Skeletal muscle cell (primary cell): ENCODE measurements at regions not wholly inside any gene's neighbourhood (a gene's known extent, or its start where the extent isn't known, plus 50 kb on each side); places are given as distances from the start of the nearest gene placed in this dataset.
"Not testable (repeated sequence)": the region's sequence is repeated elsewhere in the genome, so short reads cannot be mapped to it uniquely, and the experiment has no call there.

ENCODE experiments used
- DNase-seq: peaks from one replicate; pipeline ENCODE4 v3.0.0-alpha.2; 2010; ENCODE audit warnings: low read depth
- H3K4me3 ChIP-seq: 2 replicates; pipeline ENCODE4 v1.5.1; 2011; ENCODE audit warnings: low read depth, mild to moderate bottlenecking, control low read depth, low read length, moderate library complexity

DNA sequence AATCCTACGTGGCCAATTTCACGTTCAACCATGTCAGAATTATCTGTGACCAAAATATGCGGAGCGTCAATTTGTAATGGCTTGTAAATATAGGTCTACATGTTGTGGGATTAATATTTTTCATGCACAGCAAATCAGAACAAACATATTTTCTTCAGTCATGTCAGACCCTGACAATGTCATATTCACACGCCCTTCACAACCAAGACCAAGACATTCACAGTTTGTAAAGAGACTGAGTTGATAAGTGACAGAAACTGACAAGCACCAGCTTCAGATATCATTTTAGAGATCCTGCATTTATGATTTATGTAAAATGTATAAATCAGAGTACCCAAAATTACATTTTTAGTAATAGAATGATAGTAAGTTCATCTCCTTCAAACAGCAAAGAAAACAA, 57.3 kb upstream of the NOVA1 start:
- H3K4me3 ChIP-seq: no peak overlapping the region
- no peak for DNase-seq

GRCh38 chr14:26663506-26663905, 65.7 kb upstream of the NOVA1 start:
- H3K4me3 ChIP-seq: no peak overlapping the region

DNA sequence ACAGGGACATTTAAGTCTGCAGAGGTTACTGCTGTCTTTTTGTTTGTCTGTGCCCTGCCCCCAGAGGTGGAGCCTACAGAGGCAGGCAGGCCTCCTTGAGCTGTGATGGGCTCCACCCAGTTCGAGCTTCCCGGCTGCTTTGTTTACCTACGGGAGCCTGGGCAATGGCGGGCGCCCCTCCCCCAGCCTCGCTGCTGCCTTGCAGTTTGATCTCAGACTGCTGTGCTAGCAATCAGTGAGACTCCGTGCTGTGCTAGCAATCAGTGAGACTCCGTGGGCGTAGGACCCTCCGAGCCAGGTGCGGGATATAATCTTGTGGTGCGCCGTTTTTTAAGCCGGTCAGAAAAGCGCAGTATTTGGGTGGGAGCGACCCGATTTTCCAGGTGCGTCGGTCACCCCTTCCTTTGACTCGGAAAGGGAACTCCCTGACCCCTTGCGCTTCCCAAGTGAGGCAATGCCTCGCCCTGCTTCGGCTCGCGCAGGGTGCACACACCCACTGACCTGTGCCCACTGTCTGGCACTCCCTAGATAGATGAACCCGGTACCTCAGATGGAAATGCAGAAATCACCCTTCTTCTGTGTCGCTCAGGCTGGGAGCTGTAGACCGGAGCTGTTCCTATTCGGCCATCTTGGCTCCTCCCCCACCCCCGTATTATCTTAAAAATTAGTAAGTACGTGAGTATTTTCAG, 81.0 kb upstream of the NOVA1 start:
- not testable (repeated sequence) for DNase-seq, H3K4me3 ChIP-seq

More at GRCh38 chr14:26663506-26663905, 65.7 kb upstream of the NOVA1 start:
- no peak for DNase-seq

- no peak overlapping the region for H3K4me3 ChIP-seq
- no peak for DNase-seq
Measured at GRCh38 chr14:26685401-26685800, 87.6 kb upstream of the NOVA1 start.

DNA sequence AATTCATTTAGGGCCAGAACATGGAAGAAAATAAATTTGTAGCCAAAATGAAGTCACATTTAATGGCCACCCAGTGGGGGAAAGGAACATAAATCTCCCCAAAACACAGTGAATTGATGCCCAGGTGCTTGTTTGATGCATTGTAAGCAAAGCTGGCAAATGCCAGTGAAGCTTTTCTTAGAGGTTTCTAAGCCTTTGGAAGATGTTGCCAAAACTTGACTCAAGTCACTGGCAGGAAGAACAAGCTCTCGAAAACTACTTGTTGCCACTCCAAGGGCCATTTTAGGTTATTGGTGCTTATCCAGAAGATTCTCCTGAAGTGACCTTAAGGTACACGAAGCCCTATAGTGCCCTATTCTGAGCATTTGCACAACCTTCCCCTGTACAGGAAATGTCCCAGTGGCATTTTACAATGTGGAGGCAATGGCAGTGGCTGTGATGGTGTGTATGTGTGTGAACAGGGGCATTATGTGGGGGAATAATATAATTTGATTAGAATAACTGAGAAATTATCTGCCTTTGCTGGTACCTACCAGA, 89.5 kb upstream of the NOVA1 start:
- no peak overlapping the region for H3K4me3 ChIP-seq
- DNase-seq: no peak

DNA sequence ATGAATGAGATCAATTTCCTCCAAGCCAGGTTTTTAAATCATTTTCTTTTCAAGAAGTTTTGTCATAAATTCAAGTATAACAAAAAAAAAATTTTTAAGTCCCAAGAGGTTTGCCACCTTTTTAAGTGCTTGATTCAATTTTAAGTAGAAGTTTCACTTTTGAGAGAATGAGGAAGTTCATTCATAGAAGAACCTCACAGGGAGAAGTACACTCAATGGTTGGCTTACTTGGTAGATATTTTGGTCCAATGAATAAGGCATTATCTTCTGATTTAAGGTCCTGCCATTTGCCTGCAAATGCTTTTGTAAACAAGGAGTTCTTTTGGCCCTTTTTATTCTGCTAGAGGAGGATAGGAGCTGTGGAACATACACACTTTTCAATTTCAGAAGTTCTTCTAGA, 96.7 kb upstream of the NOVA1 start:
- H3K4me3 ChIP-seq: no peak overlapping the region
- DNase-seq: no peak

DNA sequence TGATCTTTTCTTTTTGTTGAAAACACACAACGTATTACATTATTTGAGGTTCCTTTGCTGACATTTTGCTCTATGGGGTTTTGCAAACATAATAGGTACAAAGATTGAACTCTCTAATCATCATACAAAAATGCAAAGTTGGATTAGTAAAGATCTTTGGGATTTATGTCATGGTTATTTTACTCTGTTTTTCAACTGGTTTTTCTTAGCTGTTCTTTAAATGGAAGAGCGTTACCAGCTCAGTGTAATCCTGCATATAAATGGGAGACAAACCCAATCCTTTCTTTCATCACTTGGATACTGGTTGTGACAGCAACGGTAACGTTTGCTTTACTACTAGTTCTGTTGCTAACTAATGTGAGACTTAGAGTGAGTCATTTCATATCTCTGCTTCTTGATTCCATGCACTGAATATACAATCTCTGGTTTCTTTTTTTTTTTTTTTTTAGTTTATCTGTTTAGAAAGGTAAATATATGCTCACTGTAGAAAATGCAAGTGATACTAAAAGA, 104.9 kb upstream of the NOVA1 start:
- DNase-seq: no peak
- H3K4me3 ChIP-seq: no peak overlapping the region

- DNase-seq: no peak
- no peak overlapping the region for H3K4me3 ChIP-seq
Measured at GRCh38 chr14:26703686-26704366, 106.0 kb upstream of the NOVA1 start.

GRCh38 chr14:26707234-26707633, 109.4 kb upstream of the NOVA1 start:
- no peak for DNase-seq
- H3K4me3 ChIP-seq: no peak overlapping the region

DNA sequence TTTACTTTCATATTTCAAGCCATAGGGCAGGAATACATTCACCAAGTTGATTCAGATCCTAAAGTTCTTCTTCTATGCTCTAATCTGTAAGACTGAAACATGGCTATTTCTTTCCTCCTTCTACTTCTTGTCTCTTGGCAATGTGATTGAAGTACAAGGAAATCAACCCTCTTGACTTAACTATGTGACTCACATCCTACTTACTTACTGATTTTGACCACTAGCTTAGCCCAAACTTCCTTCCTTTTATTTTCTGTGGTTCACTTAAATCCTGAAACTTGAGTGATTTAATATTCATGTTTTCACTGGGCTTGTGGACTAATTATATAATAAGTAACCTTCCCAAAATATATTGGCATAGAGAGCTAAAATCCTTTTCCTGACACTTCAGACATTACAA, 111.2 kb upstream of the NOVA1 start:
- no peak overlapping the region for H3K4me3 ChIP-seq
- peak; percentile 25 for DNase-seq

DNA sequence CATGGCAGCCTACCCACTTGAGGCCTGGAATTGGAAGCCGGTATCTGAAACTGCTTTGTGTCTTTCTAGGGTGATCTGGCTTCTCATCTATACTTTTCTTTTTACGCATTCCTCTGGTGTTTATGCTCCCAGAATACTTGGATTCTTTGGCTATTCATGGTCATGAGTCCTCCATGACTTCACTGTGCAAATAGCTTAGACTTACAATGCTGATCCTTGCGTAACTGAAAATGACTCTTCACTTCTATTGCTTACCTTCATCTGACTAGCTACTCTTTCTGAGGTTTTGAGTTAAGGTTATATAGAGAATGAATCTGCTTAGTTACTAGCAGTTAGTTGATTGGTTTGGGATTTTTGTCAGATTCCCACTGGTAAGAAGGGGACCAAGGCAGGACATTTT, 121.7 kb upstream of the NOVA1 start:
- DNase-seq: peak; percentile 76
- no peak overlapping the region for H3K4me3 ChIP-seq

DNA sequence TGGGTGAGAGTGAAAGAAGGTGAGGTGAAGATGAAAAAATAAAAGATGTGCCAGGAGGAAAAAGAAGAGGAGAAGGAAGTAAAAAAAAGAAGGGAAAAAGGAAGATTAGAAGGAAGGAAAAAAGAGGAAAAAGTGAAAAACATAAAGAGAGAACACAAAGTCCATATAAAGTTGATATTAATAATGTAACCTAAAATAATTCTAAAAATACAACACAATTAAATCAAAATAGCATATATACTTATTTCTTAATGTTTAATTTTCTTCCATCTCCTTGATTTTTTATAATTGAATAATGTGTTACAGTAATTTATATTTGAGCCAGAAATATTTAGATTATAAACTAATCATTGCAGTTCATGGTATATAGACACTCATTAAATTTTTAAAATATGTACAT, 124.4 kb upstream of the NOVA1 start:
- no peak overlapping the region for H3K4me3 ChIP-seq
- no peak for DNase-seq

GRCh38 chr14:26729851-26730250, 132.0 kb upstream of the NOVA1 start:
- no peak overlapping the region for H3K4me3 ChIP-seq
- no peak for DNase-seq

GRCh38 chr14:26730929-26731618, 133.2 kb upstream of the NOVA1 start:
- no peak overlapping the region for H3K4me3 ChIP-seq
- no peak for DNase-seq

DNA sequence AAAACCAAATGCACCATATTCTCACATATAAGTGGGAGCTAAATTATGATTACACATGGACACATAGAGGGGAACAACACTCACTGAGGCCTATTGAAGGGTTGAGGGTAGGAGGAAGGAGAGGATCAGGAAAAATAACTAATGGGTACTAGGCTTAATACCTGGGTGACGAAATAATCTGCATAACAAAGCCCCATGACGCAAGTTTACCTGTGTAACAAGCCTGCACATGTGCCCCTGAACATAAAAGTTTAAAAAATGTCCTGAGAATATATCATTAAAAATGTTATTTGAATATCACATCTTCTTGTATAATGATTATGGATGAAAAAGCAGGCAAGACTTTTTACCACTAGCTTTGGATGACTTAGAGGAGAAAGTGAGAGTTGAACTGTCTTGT, 138.0 kb upstream of the NOVA1 start:
- H3K4me3 ChIP-seq: no peak overlapping the region

GRCh38 chr14:26738571-26738970, 140.7 kb upstream of the NOVA1 start:
- no peak for DNase-seq
- no peak overlapping the region for H3K4me3 ChIP-seq

More for the DNA sequence above, 138.0 kb upstream of the NOVA1 start:
- no peak for DNase-seq

GRCh38 chr14:26741711-26742212, 143.9 kb upstream of the NOVA1 start:
- no peak for DNase-seq
- no peak overlapping the region for H3K4me3 ChIP-seq

- no peak overlapping the region for H3K4me3 ChIP-seq
- DNase-seq: no peak
Measured at GRCh38 chr14:26743284-26743683, 145.5 kb upstream of the NOVA1 start.

DNA sequence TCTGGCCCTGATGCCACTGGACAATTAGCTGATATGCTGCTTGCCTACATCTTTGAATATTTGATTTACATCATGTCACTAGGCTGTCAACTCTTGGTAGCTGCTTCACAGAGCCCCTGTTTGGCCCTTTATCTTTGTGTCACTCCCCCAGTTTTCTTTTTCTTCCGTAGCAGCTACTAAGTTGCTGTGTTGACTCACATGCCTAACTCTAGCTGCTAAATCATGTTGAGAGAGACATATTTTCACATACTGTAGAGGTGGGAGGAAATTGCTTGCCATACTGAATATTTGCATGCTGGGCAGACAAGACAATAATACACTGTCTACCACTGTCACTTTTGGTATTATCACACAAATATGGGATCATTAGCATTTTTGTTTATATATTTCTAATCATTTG, 147.1 kb upstream of the NOVA1 start:
- H3K4me3 ChIP-seq: no peak overlapping the region
- no peak for DNase-seq

- no peak for DNase-seq
Measured at GRCh38 chr14:26761532-26761931, 163.7 kb upstream of the NOVA1 start.

More at GRCh38 chr14:26761532-26761931, 163.7 kb upstream of the NOVA1 start:
- H3K4me3 ChIP-seq: no peak overlapping the region
